ENCODE measurements at regions not wholly inside any gene's neighbourhood (a gene's known extent, or its start where the extent isn't known, plus 50 kb on each side); places are given as distances from the start of the nearest gene placed in this dataset.
"Not testable (repeated sequence)": the region's sequence is repeated elsewhere in the genome, so short reads cannot be mapped to it uniquely, and the experiment has no call there.

DNA sequence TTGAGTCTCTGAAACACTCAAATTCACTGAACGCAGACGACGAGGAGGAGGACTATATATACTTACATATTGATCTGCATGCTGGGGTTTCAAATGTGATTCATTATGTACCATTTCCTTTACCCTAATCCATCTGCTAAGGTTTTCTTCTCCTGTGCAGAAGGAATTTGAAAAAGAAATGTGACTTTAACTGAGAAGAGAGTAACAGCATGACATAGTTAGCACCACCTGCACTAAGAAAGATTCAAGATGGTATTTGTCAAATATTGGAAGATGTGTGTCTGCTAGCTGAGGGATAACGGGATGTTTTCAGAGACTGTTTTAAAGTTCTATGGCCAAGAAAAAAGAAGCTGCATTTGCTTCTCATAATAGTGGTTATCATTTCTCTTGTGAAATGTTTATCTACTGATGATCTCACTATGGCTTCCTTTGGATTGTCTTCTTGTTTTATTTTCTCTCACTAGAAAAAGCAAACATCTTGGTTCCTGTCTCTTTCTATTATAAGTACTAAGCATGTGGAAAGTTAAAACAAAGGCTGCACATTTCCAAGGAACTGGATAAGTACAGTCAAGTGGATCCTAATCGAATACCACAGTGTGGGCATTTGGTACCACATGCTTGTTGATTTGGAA is 89.8 kb upstream of the TLE4 start:
- DNase-seq, result no peak

DNA sequence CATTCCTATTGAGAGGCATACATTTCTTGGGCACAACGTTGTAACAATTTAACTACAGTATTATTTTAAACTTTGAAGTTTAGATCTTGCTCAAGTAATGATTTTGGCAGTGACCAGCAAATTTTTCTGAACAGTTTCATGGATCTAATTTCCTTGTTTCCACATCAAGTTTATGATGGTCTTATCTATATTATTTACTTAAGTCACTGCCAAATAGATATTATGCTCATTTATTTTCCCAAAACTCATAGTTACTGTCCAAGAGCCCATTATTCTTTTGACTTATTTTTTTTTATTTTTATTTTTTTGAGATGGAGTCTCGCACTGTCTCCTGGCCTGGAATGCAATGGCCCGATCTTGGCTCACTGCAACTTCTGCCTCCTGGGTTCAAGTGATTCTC is 86.5 kb upstream of the TLE4 start:
- DNase-seq, result no peak

DNA sequence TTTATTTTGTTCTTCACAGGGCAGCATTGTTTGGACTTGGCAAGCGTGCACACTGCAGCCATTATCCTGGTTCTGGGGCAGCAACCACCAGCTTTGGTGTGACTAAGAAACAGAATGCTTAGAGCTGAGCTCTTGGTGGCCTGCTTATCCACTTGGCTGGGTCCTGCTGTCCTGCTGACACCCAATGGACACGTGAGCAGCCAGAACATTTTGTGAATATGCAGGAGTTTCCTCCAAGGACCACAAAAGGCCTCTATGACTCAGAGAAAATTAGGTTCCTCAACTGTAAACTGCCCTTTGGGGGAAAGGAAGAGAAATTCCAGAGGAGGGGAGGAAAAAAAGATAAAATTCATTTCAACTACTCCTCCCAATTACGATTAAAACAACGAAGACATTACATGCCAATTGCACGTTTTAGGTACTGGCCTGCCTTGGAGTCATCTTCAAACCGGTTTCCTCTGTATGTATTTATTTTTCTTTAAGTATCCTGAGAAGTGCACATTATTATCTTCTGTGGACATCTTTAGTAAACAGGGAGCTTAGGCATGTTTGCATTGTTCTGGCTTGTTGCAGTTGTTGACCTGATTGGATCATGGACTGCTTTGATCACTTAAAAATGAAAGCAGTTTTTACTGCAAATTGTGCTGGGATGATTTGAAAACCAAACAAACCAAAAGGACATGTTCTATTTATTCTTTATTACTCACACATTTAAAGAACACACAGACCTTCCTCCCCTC is 82.3 kb upstream of the TLE4 start:
- no peak for DNase-seq

DNA sequence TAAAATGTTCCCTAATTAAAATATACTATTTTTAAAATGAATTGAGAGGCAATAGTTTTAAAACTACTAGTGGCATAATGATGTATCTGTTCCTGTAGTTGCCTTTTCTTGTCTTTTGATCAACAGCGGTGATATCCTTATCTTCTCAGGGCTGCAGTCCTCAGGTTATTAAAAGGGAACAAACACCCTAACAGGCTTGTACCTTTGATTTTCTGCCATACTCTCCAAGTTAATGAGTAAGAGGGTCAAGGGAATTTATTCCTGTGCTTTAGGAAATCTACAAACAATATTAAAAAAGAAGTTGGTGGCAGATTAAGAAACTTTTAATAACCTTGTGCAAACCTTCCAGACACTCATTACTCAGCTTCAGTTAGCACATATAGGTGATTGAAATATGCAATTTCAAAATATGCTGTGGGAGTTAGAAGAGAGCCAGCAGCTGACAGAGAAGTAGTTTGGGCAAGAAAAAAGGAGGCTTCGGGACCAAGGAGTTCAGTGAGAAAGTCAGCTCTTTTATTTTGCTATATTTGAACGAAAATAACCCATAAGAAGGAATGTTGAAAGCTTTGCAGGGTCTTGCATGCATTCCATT is 81.0 kb upstream of the TLE4 start:
- no peak for DNase-seq

DNA sequence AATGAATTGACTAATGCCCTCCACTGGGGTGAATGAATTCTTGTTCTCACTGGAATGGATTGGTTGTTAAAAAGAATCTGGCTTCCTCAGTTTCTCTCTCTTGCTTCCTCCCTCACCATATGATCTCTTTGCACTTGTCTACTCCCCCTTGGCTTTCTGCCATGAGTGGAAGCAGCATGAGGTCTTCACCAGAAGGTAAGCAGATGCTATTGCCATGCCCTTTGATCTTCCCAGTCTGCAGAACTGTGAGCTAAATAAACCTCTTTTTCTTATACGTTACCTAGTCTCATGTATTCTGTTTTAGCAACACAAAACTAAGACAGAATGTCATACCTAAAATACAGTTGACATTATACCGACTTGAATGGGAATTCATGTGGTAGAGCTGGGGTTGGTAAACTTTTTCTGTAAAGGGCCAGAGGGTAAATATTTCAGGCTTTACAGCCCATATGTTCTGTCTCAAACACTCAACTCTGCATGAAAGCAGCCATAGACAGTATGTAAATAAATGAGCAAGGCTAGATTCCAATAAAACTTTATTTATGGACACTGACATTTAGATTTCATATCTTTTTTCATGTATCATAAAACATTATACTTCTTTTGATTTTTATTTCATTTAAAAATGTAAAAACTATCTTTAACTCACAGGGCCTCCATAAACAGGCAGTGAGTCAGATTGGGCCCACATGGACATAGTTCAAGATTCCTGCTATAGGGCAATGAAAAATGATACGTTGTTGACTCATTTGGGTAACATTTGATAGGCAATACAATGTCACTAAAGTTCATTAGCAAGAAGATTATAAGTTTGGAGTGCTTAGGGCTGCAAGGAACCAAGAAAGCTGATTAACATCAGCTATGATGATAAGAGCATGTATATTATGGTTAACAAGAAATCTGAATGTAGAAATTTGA is 79.4 kb upstream of the TLE4 start:
- DNase-seq, result no peak

DNA sequence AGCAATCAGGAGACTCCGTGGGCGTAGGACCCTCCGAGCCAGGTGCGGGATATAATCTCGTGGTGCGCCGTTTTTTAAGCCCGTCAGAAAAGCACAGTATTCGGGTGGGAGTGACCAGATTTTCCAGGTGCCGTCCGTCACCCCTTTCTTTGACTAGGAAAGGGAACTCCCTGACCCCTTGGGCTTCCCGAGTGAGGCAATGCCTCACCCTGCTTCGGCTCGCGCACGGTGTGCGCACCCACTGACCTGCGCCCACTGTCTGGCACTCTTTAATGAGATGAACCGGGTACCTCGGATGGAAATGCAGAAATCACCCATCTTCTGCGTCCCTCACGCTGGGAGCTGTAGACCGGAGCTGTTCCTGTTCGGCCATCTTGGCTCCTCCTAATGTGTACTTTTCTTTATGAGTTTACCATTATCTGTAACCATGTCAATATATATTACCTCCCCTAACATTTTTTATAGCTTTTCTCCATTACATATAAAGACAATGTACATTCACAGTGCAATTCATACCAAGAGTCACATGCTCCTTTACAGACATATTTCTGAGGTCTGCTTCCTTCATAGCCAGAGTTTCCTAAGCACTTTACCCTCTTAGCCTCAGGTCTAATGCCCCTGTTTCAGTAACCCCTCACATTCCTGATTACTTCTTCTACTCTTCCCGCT is 71.4 kb upstream of the TLE4 start:
- not testable (repeated sequence) for DNase-seq

DNA sequence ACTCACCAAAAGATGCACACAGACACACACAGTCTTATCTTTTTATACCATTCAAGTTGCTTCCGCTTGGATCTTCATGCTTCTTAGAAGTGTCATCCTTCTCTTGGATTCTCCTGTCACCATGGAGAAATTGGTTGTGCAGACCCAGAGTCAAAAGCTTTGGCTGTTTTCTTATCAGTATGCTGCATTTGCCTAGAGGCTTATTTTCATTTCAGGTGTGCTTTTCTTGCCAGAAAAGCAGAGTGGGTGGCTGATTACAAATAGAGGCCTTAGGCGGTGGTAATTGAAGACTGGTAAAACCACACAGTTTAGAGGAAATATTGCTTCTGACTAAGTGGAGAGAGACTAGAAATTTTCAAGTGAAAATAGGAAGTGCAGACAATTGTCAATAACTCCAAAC is 70.2 kb upstream of the TLE4 start:
- DNase-seq, result no peak

DNA sequence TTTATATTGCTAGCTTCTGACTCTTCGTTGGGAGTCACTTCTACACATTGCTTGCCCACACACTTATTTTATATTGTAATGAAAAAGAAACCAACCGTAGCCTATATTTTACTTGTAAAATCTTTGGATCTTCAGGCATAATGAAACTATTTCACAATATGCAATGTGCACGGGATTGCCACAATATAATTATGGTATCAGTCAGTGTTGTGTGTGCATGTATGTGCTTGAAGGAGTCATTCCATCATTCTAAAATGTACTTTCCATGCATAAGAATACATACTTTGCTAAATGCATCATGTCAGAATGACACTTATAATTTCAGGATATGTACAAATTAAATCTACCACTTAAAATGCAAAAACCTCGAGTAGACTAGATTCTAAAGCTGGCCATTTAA is 64.0 kb upstream of the TLE4 start:
- no peak for DNase-seq

DNA sequence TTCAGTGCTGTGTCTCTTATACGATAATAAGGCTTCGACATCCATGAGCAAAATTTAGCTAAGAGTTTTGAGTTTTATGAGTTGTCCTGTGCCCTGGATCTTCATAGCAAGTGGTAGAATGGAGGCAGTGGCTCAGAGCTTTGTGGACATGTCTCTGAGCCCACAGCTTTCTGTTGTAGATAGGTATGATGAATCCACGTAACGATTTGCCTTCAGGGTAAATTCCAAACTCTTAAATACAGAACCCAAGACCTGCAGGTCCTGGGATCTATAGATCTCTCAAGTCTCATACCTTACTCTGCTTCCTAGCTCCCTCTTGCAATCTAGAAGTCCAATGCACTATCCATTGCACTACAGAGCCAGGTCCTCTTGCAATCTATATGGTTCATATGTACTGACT is 59.5 kb upstream of the TLE4 start:
- no peak for DNase-seq
